ENCODE measurements at regions not wholly inside any gene's neighbourhood (a gene's known extent, or its start where the extent isn't known, plus 50 kb on each side); places are given as distances from the start of the nearest gene placed in this dataset.

- TF ChIP-seq CTCF (IDR thresholded peaks at IDR 0.05; ENCODE audit: control insufficient read depth, insufficient read depth, low read depth, low read length, missing control alignments) = no peak
- DNase-seq (ENCODE audit: low read depth) = no peak
- H3K4me3 ChIP-seq (ENCODE audit: control insufficient read depth, low read depth, low read length) = no peak overlapping the region
Measured at GRCh38 chr16:8178271-8178670, 412.0 kb downstream of the TMEM114 start.

GRCh38 chr16:8175411-8175810 lies 414.9 kb downstream of the TMEM114 start:
- no peak for TF ChIP-seq CTCF (IDR thresholded peaks at IDR 0.05; ENCODE audit: control insufficient read depth, insufficient read depth, low read depth, low read length, missing control alignments)
- no peak overlapping the region for H3K4me3 ChIP-seq (ENCODE audit: control insufficient read depth, low read depth, low read length)
- no peak for DNase-seq (ENCODE audit: low read depth)

GRCh38 chr16:8173111-8173644 lies 417.1 kb downstream of the TMEM114 start:
- TF ChIP-seq CTCF (IDR thresholded peaks at IDR 0.05; ENCODE audit: control insufficient read depth, insufficient read depth, low read depth, low read length, missing control alignments) = peak; percentile 52
- H3K4me3 ChIP-seq (ENCODE audit: control insufficient read depth, low read depth, low read length) = no peak overlapping the region
- no peak for DNase-seq (ENCODE audit: low read depth)

GRCh38 chr16:8172551-8172950 lies 417.8 kb downstream of the TMEM114 start:
- no peak overlapping the region for H3K4me3 ChIP-seq (ENCODE audit: control insufficient read depth, low read depth, low read length)
- DNase-seq (ENCODE audit: low read depth) = no peak
- no peak for TF ChIP-seq CTCF (IDR thresholded peaks at IDR 0.05; ENCODE audit: control insufficient read depth, insufficient read depth, low read depth, low read length, missing control alignments)

GRCh38 chr16:8168016-8168415 lies 422.3 kb downstream of the TMEM114 start:
- no peak for TF ChIP-seq CTCF (IDR thresholded peaks at IDR 0.05; ENCODE audit: control insufficient read depth, insufficient read depth, low read depth, low read length, missing control alignments)

GRCh38 chr16:8167436-8167835 lies 422.9 kb downstream of the TMEM114 start:
- no peak for DNase-seq (ENCODE audit: low read depth)
- no peak for TF ChIP-seq CTCF (IDR thresholded peaks at IDR 0.05; ENCODE audit: control insufficient read depth, insufficient read depth, low read depth, low read length, missing control alignments)
- H3K4me3 ChIP-seq (ENCODE audit: control insufficient read depth, low read depth, low read length) = no peak overlapping the region

More at GRCh38 chr16:8168016-8168415, 422.3 kb downstream of the TMEM114 start:
- DNase-seq (ENCODE audit: low read depth) = no peak
- no peak overlapping the region for H3K4me3 ChIP-seq (ENCODE audit: control insufficient read depth, low read depth, low read length)

GRCh38 chr16:8158051-8158450 lies 432.3 kb downstream of the TMEM114 start:
- no peak for TF ChIP-seq CTCF (IDR thresholded peaks at IDR 0.05; ENCODE audit: control insufficient read depth, insufficient read depth, low read depth, low read length, missing control alignments)
- no peak overlapping the region for H3K4me3 ChIP-seq (ENCODE audit: control insufficient read depth, low read depth, low read length)
- DNase-seq (ENCODE audit: low read depth) = no peak
